OCI-LY7 (cell line): ENCODE measurements at regions not wholly inside any gene's neighbourhood (a gene's known extent, or its start where the extent isn't known, plus 50 kb on each side); places are given as distances from the start of the nearest gene placed in this dataset.

ENCODE experiments used
- BruUV-seq: library from RNA; stranded (reverse); fragments of 400-500 nt; replicated peaks from 2 replicates; lab custom pipeline; 2021; lab: Mats Ljungman, UMichigan
- CTCF ChIA-PET: fragments of 300-600 bp; sonication (Branson Sonifier 250); formaldehyde crosslinking; loops from one replicate; lab custom pipeline; 2022; ENCODE audit warnings: antibody characterized with exemption; ENCODE audit not compliant: unreplicated experiment; lab: Charles Lee
- POLR2A ChIA-PET: fragments of 300-600 bp; sonication (Branson Sonifier 250); formaldehyde crosslinking; loops from one replicate; lab custom pipeline; 2022; ENCODE audit warnings: antibody characterized with exemption; lab: Charles Lee
- DNase-seq: peaks from one replicate; pipeline ENCODE4 v3.0.0-alpha.2; 2015; ENCODE audit warnings: low spot score
- H2AFZ ChIP-seq: fragments of 200-600 bp; sonication (generic), shearing (Covaris generic); 2 replicates; pipeline ENCODE4 v1.6.1; 2014; ENCODE audit warnings: mild to moderate bottlenecking, antibody characterized with exemption, low read length, moderate library complexity
- H3K27ac ChIP-seq: fragments of 200-600 bp; sonication (generic); 2 replicates; pipeline ENCODE4 v1.5.1; 2014; ENCODE audit warnings: mixed run types, low read depth, mild to moderate bottlenecking, moderate library complexity, low read length, inconsistent platforms; ENCODE audit not compliant: poor library complexity, severe bottlenecking
- H3K36me3 ChIP-seq: fragments of 200-600 bp; sonication (generic); 2 replicates; pipeline ENCODE4 v1.6.1; 2014; ENCODE audit warnings: mild to moderate bottlenecking, antibody characterized with exemption, low read length, moderate library complexity, mixed read lengths; ENCODE audit not compliant: insufficient read depth
- H3K4me1 ChIP-seq: fragments of 200-600 bp; sonication (generic); 2 replicates; pipeline ENCODE4 v1.5.1; 2014; ENCODE audit warnings: mild to moderate bottlenecking, low read length; ENCODE audit not compliant: insufficient read depth, poor library complexity, severe bottlenecking
- H3K4me2 ChIP-seq: fragments of 200-600 bp; sonication (generic); 2 replicates; pipeline ENCODE4 v1.6.1; 2014; ENCODE audit warnings: mild to moderate bottlenecking, low read length
- H3K4me3 ChIP-seq: fragments of 200-600 bp; sonication (generic); 2 replicates; pipeline ENCODE4 v1.5.1; 2014; ENCODE audit warnings: mild to moderate bottlenecking, low read depth, low read length; ENCODE audit not compliant: poor library complexity, severe bottlenecking
- H3K79me2 ChIP-seq: fragments of 200-600 bp; sonication (generic); 2 replicates; pipeline ENCODE4 v1.6.1; 2016; ENCODE audit warnings: low read depth, mild to moderate bottlenecking, low read length, moderate library complexity, mixed read lengths; ENCODE audit not compliant: insufficient read depth
- H3K9me2 ChIP-seq: fragments of 200-600 bp; sonication (generic); 2 replicates; pipeline ENCODE4 v1.6.1; 2016; ENCODE audit warnings: mild to moderate bottlenecking, low read length, mixed read lengths; ENCODE audit not compliant: insufficient read depth
- H3K9me3 ChIP-seq: fragments of 200-600 bp; sonication (generic); 2 replicates; pipeline ENCODE4 v1.6.1; 2014; ENCODE audit warnings: mild to moderate bottlenecking, mixed run types, low read length, mixed read lengths
- H4K20me1 ChIP-seq: fragments of 200-600 bp; sonication (generic); 2 replicates; pipeline ENCODE4 v1.6.1; 2014; ENCODE audit warnings: mild to moderate bottlenecking, antibody characterized with exemption, low read length, moderate library complexity, mixed read lengths; ENCODE audit not compliant: insufficient read depth
- EZH2phosphoT487 ChIP-seq: fragments of 200-600 bp; sonication (generic); IDR thresholded peaks from 2 replicates; pipeline ENCODE4 v1.6.1; 2018; ENCODE audit warnings: low read depth, borderline replicate concordance, mild to moderate bottlenecking, mixed run types, antibody characterized with exemption, low read length, moderate library complexity, mixed read lengths
- intact Hi-C: fragments of 100-400 bp; cut with micrococcal nuclease; formaldehyde crosslinking; loops from one replicate; pipeline ENCODE4 v1.10.0; 2022; ENCODE audit not compliant: unreplicated experiment
- TF ChIP-seq, protein P1 (sequence below): fragments of 200-600 bp; sonication (generic); conservative IDR thresholded peaks from 2 replicates; pipeline ENCODE4 v1.5.1; 2014; ENCODE audit warnings: mild to moderate bottlenecking, antibody characterized with exemption, low read length, moderate library complexity, mixed read lengths

DNA sequence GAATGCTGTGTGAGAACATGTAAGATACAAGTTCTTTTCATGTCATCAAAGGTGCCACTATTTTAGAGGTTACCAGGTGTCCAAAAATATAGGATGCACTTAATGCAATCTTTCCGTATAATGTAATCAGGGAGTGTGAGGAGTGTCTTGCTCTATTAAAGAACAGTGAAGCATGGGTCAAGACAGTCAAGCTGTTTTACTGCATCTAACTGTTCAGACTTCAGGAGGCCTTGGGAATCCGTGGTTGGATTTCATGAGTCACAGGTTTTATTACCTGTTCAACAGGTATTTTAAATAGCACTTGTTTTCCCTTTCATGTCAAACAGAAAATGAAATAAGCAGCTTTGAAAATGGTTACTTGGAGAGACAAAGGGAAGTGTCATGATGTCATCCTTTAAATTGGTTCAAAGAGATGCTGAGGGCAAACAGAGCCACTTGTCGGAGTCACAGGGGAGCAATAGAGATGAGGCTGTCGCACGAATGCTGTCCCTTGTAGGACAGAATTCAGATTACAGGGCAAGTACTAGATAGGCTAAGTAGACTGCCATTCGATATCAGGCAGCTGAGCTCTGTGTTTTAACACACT, 621.5 kb downstream of the QKI start:
- no TSS peak for BruUV-seq
- Histone ChIP-seq H4K20me1 (no peaks in the 10 kb centered on the region), H3K9me2 (no peaks in the 10 kb centered on the region), H3K36me3 (no peaks in the 10 kb centered on the region), H3K27ac (no peak overlapping the region), H3K79me2 (no peaks in the 10 kb centered on the region), H3K9me3 (no peaks in the 10 kb centered on the region), H3K4me2 (no peak overlapping the region), H3K4me1 (no peaks in the 10 kb centered on the region), H2AFZ (no peak overlapping the region), H3K4me3 (no peak overlapping the region)
- ChIA-PET CTCF (no interaction called here), POLR2A (interaction anchor here (1.0 kb wide), 1 partner anchor 10 kb away, joined by 5 read pairs; no protein-coding TSS in a partner anchor)
- TF ChIP-seq EZH2phosphoT487 = no peak
- TF ChIP-seq, protein P1, sequence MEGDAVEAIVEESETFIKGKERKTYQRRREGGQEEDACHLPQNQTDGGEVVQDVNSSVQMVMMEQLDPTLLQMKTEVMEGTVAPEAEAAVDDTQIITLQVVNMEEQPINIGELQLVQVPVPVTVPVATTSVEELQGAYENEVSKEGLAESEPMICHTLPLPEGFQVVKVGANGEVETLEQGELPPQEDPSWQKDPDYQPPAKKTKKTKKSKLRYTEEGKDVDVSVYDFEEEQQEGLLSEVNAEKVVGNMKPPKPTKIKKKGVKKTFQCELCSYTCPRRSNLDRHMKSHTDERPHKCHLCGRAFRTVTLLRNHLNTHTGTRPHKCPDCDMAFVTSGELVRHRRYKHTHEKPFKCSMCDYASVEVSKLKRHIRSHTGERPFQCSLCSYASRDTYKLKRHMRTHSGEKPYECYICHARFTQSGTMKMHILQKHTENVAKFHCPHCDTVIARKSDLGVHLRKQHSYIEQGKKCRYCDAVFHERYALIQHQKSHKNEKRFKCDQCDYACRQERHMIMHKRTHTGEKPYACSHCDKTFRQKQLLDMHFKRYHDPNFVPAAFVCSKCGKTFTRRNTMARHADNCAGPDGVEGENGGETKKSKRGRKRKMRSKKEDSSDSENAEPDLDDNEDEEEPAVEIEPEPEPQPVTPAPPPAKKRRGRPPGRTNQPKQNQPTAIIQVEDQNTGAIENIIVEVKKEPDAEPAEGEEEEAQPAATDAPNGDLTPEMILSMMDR = no peak
- intact Hi-C loops = no loop called here
- no peak for DNase-seq

DNA sequence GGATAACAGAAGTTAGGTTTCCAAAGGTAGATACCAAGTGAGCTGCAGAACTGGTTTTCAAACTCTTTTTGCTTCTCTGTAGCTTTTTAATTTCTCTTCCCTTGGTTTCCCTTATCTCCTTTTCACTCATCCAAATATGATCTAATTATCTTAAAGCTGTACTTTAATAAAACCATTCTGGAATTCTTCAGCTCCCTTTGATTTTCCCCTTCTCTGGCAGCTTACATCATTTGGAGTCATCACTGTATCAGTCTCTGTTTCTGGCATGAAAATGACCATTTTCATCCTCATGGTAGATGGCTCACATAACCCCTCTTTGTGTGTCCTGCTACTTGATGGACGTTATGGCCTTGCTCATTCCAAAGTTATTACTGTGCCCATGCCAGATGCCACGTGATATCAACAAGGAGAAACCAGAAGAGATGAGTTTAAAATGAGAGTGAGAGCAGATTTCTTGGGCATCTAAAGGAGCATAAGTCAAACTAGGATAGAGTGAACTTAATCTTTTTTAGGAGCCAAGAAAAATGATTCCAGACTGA, 620.2 kb downstream of the QKI start:
- Histone ChIP-seq H3K27ac (no peak overlapping the region), H3K79me2 (no peaks in the 10 kb centered on the region), H3K4me3 (no peak overlapping the region), H2AFZ (no peak overlapping the region), H3K9me3 (no peaks in the 10 kb centered on the region), H4K20me1 (no peaks in the 10 kb centered on the region), H3K4me1 (no peaks in the 10 kb centered on the region), H3K36me3 (no peaks in the 10 kb centered on the region), H3K4me2 (no peak overlapping the region), H3K9me2 (no peaks in the 10 kb centered on the region)
- intact Hi-C loops = no loop called here
- BruUV-seq = no TSS peak
- TF ChIP-seq, protein P1 = no peak
- no peak for TF ChIP-seq EZH2phosphoT487
- DNase-seq = no peak
- CTCF ChIA-PET = no interaction called here
- POLR2A ChIA-PET = interaction anchor here (0.7 to 1.5 kb wide), 3 partner anchors 13 to 88 kb away, joined by 3 read pairs; no protein-coding TSS in a partner anchor

DNA sequence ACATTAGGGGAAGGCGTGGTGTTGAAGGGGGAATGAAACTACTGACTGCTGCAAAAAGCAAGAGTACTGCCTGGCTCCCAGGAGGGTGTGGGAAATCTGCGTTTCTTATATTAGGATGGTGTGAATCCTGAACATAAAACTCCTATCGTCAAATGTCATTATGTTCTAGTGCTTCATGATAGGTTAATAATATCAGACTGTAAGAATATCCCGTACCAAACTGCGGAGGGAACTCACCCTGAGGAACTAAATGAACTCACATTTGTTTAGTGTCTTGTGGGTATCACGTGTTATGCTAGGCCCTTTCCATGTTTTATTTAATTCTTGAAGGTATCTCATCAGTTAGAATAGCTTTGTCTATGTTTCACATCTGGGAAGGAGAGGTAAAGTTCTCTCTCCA, 610.7 kb downstream of the QKI start:
- Histone ChIP-seq H2AFZ (no peak overlapping the region), H3K9me2 (no peaks in the 10 kb centered on the region), H3K36me3 (no peaks in the 10 kb centered on the region), H3K4me2 (no peak overlapping the region), H3K79me2 (no peaks in the 10 kb centered on the region), H3K4me1 (no peaks in the 10 kb centered on the region), H4K20me1 (no peaks in the 10 kb centered on the region), H3K9me3 (no peaks in the 10 kb centered on the region), H3K27ac (no peak overlapping the region), H3K4me3 (no peak overlapping the region)
- no peak for TF ChIP-seq EZH2phosphoT487
- TF ChIP-seq, protein P1 = no peak
- no peak for DNase-seq
- ChIA-PET CTCF (no interaction called here), POLR2A (interaction anchor here (0.6 to 1.3 kb wide), 2 partner anchors 10 to 15 kb away, joined by 5 to 6 read pairs; no protein-coding TSS in a partner anchor)
- intact Hi-C loops = no loop called here
- BruUV-seq = no TSS peak
